ENCODE measurements at regions not wholly inside any gene's neighbourhood (a gene's known extent, or its start where the extent isn't known, plus 50 kb on each side); places are given as distances from the start of the nearest gene placed in this dataset.

GRCh38 chrY:8336112-8336774 lies 1001.0 kb upstream of the TSPY4 start:
- DNase-seq, result no peak
- TF ChIP-seq CTCF (IDR thresholded peaks at IDR 0.05), result no peak
- ATAC-seq, result no peak
- Histone ChIP-seq H3K36me3 (no peaks in the 10 kb centered on the region), H3K4me3 (no peak overlapping the region), H3K4me1 (no peaks in the 10 kb centered on the region), H3K27ac (no peak overlapping the region), H3K27me3 (ENCODE audit: low read depth) (no peaks in the 10 kb centered on the region), H3K9me3 (no peaks in the 10 kb centered on the region)
- intact Hi-C loops (cut with DNase I), result no loop called here

GRCh38 chrY:8341000-8341399 lies 996.3 kb upstream of the TSPY4 start:
- TF ChIP-seq CTCF (IDR thresholded peaks at IDR 0.05), result no peak
- intact Hi-C loops (cut with DNase I), result no loop called here
- no peak for ATAC-seq

GRCh38 chrY:8342173-8342572 lies 995.1 kb upstream of the TSPY4 start:
- TF ChIP-seq CTCF (IDR thresholded peaks at IDR 0.05), result no peak
- Histone ChIP-seq H3K27me3 (ENCODE audit: low read depth) (no peaks in the 10 kb centered on the region), H3K27ac (no peak overlapping the region), H3K4me3 (no peak overlapping the region), H3K9me3 (no peaks in the 10 kb centered on the region), H3K4me1 (no peaks in the 10 kb centered on the region), H3K36me3 (no peaks in the 10 kb centered on the region)
- ATAC-seq, result no peak
- intact Hi-C loops (cut with DNase I), result no loop called here
- no peak for DNase-seq

More at GRCh38 chrY:8341000-8341399, 996.3 kb upstream of the TSPY4 start:
- no peak for DNase-seq
- Histone ChIP-seq H3K4me1 (no peaks in the 10 kb centered on the region), H3K27ac (no peak overlapping the region), H3K36me3 (no peaks in the 10 kb centered on the region), H3K27me3 (ENCODE audit: low read depth) (no peaks in the 10 kb centered on the region), H3K9me3 (no peaks in the 10 kb centered on the region), H3K4me3 (no peak overlapping the region)

- H3K4me3 ChIP-seq, result no peak overlapping the region
- intact Hi-C loops (cut with DNase I), result no loop called here
- DNase-seq (no peak), ATAC-seq (no peak)
- H3K9me3 ChIP-seq, result no peaks in the 10 kb centered on the region
- H3K36me3 ChIP-seq, result no peaks in the 10 kb centered on the region
- TF ChIP-seq CTCF (IDR thresholded peaks at IDR 0.05), result no peak
- no peak overlapping the region for H3K27ac ChIP-seq
- no peaks in the 10 kb centered on the region for H3K4me1 ChIP-seq
- H3K27me3 ChIP-seq (ENCODE audit: low read depth), result no peaks in the 10 kb centered on the region
Measured at GRCh38 chrY:8351241-8351640, 986.0 kb upstream of the TSPY4 start.

GRCh38 chrY:8352201-8352600 lies 985.1 kb upstream of the TSPY4 start:
- no peaks in the 10 kb centered on the region for H3K36me3 ChIP-seq
- no peak for DNase-seq
- H3K4me3 ChIP-seq, result no peak overlapping the region

More at GRCh38 chrY:8352201-8352600, 985.1 kb upstream of the TSPY4 start:
- ATAC-seq, result no peak
- H3K9me3 ChIP-seq, result no peaks in the 10 kb centered on the region
- H3K4me1 ChIP-seq, result no peaks in the 10 kb centered on the region
- no peak overlapping the region for H3K27ac ChIP-seq
- no peaks in the 10 kb centered on the region for H3K27me3 ChIP-seq (ENCODE audit: low read depth)
- no peak for TF ChIP-seq CTCF (IDR thresholded peaks at IDR 0.05)
- intact Hi-C loops (cut with DNase I), result no loop called here
